ENCODE measurements at regions not wholly inside any gene's neighbourhood (a gene's known extent, or its start where the extent isn't known, plus 50 kb on each side); places are given as distances from the start of the nearest gene placed in this dataset.

GRCh38 chr4:150004481-150004880 is 73.8 kb upstream of the DCLK2 start:
- BruUV-seq (replicated peaks) = no TSS peak

GRCh38 chr4:150005537-150005936 is 72.7 kb upstream of the DCLK2 start:
- Histone ChIP-seq H3K27ac (ENCODE audit: control insufficient read depth, insufficient read depth) (no peak overlapping the region), H3K36me3 (ENCODE audit: control insufficient read depth in 2 of 2, insufficient read depth in 2 of 2, low read length in 1 of 2) (no peaks in the 10 kb centered on the region), H3K9me3 (replicated peaks; ENCODE audit: control insufficient read depth, insufficient read depth, low read length) (no peaks in the 10 kb centered on the region), H3K27me3 (replicated peaks in 1 of 2; ENCODE audit: control insufficient read depth in 2 of 2, insufficient read depth in 2 of 2, low read length in 1 of 2) (peaks cover 0 to 4% of the 10 kb centered on the region in 2 experiments; a peak in 1 of 4 replicates), H3K9ac (ENCODE audit: control insufficient read depth, insufficient read depth, low read length) (no peak overlapping the region), H3K4me3 (no peak overlapping the region), H3K79me2 (ENCODE audit: control insufficient read depth, insufficient read depth, low read length) (no peaks in the 10 kb centered on the region), H3K4me2 (ENCODE audit: control insufficient read depth, insufficient read depth) (no peak overlapping the region), H3K4me1 (ENCODE audit: control insufficient read depth, insufficient read depth, low read length) (no peaks in the 10 kb centered on the region), H4K20me1 (ENCODE audit: control insufficient read depth, insufficient read depth) (no peaks in the 10 kb centered on the region), H2AFZ (ENCODE audit: control insufficient read depth, low read depth, low read length) (no peak overlapping the region)
- CTCF ChIA-PET = interaction anchor here (3.4 to 3.8 kb wide), 2 partner anchors 204 to 238 kb away, joined by 13 to 20 read pairs; no protein-coding TSS in a partner anchor
- in situ Hi-C loops (cut with MboI) = no loop called here
- DNase-seq (ENCODE audit: low read depth, low spot score) (no peak), ATAC-seq (no peak), FAIRE-seq (no peak)
- WGBS (ENCODE audit: insufficient coverage, insufficient replicate concordance, low lambda C conversion rate, missing lambda C conversion rate) = 13% methylated on average over 3 of the region's 3 CpGs
- intact Hi-C loops (cut with micrococcal nuclease; ENCODE audit: unreplicated experiment) = no loop called here
- BruUV-seq (replicated peaks) = no TSS peak
- POLR2A ChIA-PET = no interaction called here
- SMC1A ChIA-PET (ENCODE audit: uncharacterized antibody, unreplicated experiment) = interaction anchor here (1.9 to 4.0 kb wide), 2 partner anchors 204 to 238 kb away, joined by 7 to 17 read pairs; no protein-coding TSS in a partner anchor
- RAD21 ChIA-PET (ENCODE audit: unreplicated experiment) = no interaction called here
- TF ChIP-seq ZBTB11 (CRISPR knock-in tag; IDR thresholded peaks at IDR 0.05) (no peak), KDM1A (IDR thresholded peaks at IDR 0.05; ENCODE audit: borderline replicate concordance) (no peak), BRCA1 (IDR thresholded peaks at IDR 0.05; ENCODE audit: low read depth, low read length) (no peak), BCL3 (IDR thresholded peaks at IDR 0.05; ENCODE audit: borderline replicate concordance, insufficient read depth, low read depth, low read length, poor library complexity, severe bottlenecking) (no peak), E2F4 (IDR thresholded peaks at IDR 0.05; ENCODE audit: low read depth, low read length) (no peak), CBX3 (IDR thresholded peaks at IDR 0.05; ENCODE audit: borderline replicate concordance, low read depth) (no peak)

More at GRCh38 chr4:150004481-150004880, 73.8 kb upstream of the DCLK2 start:
- Histone ChIP-seq H3K27me3 (replicated peaks in 1 of 2; ENCODE audit: control insufficient read depth in 2 of 2, insufficient read depth in 2 of 2, low read length in 1 of 2) (peaks cover 0 to 4% of the 10 kb centered on the region in 2 experiments; a peak in 1 of 4 replicates), H3K79me2 (ENCODE audit: control insufficient read depth, insufficient read depth, low read length) (no peaks in the 10 kb centered on the region), H4K20me1 (ENCODE audit: control insufficient read depth, insufficient read depth) (no peaks in the 10 kb centered on the region), H3K9me3 (replicated peaks; ENCODE audit: control insufficient read depth, insufficient read depth, low read length) (no peaks in the 10 kb centered on the region), H3K4me3 (no peak overlapping the region), H3K27ac (ENCODE audit: control insufficient read depth, insufficient read depth) (no peak overlapping the region), H3K4me1 (ENCODE audit: control insufficient read depth, insufficient read depth, low read length) (no peaks in the 10 kb centered on the region), H3K9ac (ENCODE audit: control insufficient read depth, insufficient read depth, low read length) (no peak overlapping the region), H3K4me2 (ENCODE audit: control insufficient read depth, insufficient read depth) (no peak overlapping the region), H3K36me3 (ENCODE audit: control insufficient read depth in 2 of 2, insufficient read depth in 2 of 2, low read length in 1 of 2) (no peaks in the 10 kb centered on the region), H2AFZ (ENCODE audit: control insufficient read depth, low read depth, low read length) (no peak overlapping the region)
- 5% methylated on average over 1 of the region's 1 CpG for WGBS (ENCODE audit: insufficient coverage, insufficient replicate concordance, low lambda C conversion rate, missing lambda C conversion rate)
- ChIA-PET POLR2A (no interaction called here), SMC1A (ENCODE audit: uncharacterized antibody, unreplicated experiment) (interaction anchor here (1.9 to 4.0 kb wide), 2 partner anchors 205 to 239 kb away, joined by 7 to 17 read pairs; no protein-coding TSS in a partner anchor), RAD21 (ENCODE audit: unreplicated experiment) (interaction anchor here (1.6 kb wide), 1 partner anchor 204 kb away, joined by 4 read pairs; no protein-coding TSS in a partner anchor), CTCF (interaction anchor here (3.4 to 3.8 kb wide), 2 partner anchors 205 to 239 kb away, joined by 13 to 20 read pairs; no protein-coding TSS in a partner anchor)
- no peak for DNase-seq (ENCODE audit: low read depth, low spot score)
- TF ChIP-seq EGR1 (IDR thresholded peaks at IDR 0.05; ENCODE audit: borderline replicate concordance in 1 of 2, low read depth in 2 of 2, low read length in 2 of 2) = no peak
- in situ Hi-C loops (cut with MboI) = no loop called here
- FAIRE-seq = no peak
- intact Hi-C loops (cut with micrococcal nuclease; ENCODE audit: unreplicated experiment) = loop anchor here (5.0 kb wide), 1 partner anchor 863 kb away; no protein-coding TSS in a partner anchor
- ATAC-seq = no peak

All from GM12878 (cell line).